Vagina (tissue), 2 donors: ENCODE measurements at regions not wholly inside any gene's neighbourhood (a gene's known extent, or its start where the extent isn't known, plus 50 kb on each side); places are given as distances from the start of the nearest gene placed in this dataset.

Source experiments
- DNase-seq, 2 donors: peaks; one replicate each; pipeline ENCODE4 v3.0.0-alpha.2; 2017; ENCODE audit errors: extremely low spot score in 2 of 2
- H3K27ac ChIP-seq: fragments of 200-600 bp; sonication (generic); one replicate; pipeline ENCODE4 v1.5.1; 2019
- H3K27me3 ChIP-seq: fragments of 200-600 bp; sonication (generic); one replicate; pipeline ENCODE4 v1.5.1; 2019
- H3K36me3 ChIP-seq, 2 donors: fragments of 200-600 bp; sonication (generic); one replicate each; pipeline ENCODE4 v1.5.1; 2017 to 2019
- H3K4me1 ChIP-seq: fragments of 200-600 bp; sonication (generic); one replicate; pipeline ENCODE4 v1.5.1; 2019
- H3K4me3 ChIP-seq, 2 donors: fragments of 200-600 bp; sonication (generic); 1 replicate in 1 of 2; 2 replicates in 1 of 2; pipeline ENCODE4 v1.5.1; 2016 to 2019
- H3K9me3 ChIP-seq: fragments of 200-600 bp; sonication (generic); one replicate; pipeline ENCODE4 v1.5.1; 2019
- CTCF ChIP-seq, 3 experiments: fragments of 450-650 bp in 2 of 3; fragments of 200-600 bp in 1 of 3; sonication (generic) in 1 of 3; IDR thresholded peaks; one replicate each; pipeline ENCODE4 v1.5.1; 2017 to 2019; ENCODE audit warnings: antibody characterized with exemption in 3 of 3, mild to moderate bottlenecking in 2 of 3, moderate library complexity in 2 of 3
- POLR2A ChIP-seq, 2 donors: fragments of 450-650 bp; IDR thresholded peaks; one replicate each; pipeline ENCODE4 v1.6.1; 2017; ENCODE audit warnings: antibody characterized with exemption in 2 of 2, mild to moderate bottlenecking in 2 of 2, moderate library complexity in 2 of 2
- POLR2AphosphoS5 ChIP-seq, 2 donors: sonication (generic); formaldehyde crosslinking; IDR thresholded peaks; one replicate each; pipeline ENCODE4 v1.9.0; 2017; ENCODE audit warnings: antibody characterized with exemption in 2 of 2, mild to moderate bottlenecking in 2 of 2, low read depth in 1 of 2; ENCODE audit not compliant: insufficient read depth in 1 of 2
- intact Hi-C: fragments of 100-400 bp; cut with DNase I; formaldehyde crosslinking; loops from one replicate; pipeline ENCODE4 v1.15.1; 2023

- TF ChIP-seq POLR2AphosphoS5 (IDR thresholded peaks at IDR 0.05; ENCODE audit: insufficient read depth in 1 of 2, low read depth in 1 of 2) (no peak), POLR2A (IDR thresholded peaks at IDR 0.05) (no peak), CTCF (IDR thresholded peaks at IDR 0.05) (no peak)
- no peaks in the 10 kb centered on the region for H3K9me3 ChIP-seq
- no peaks in the 10 kb centered on the region for H3K27me3 ChIP-seq
- H3K36me3 ChIP-seq, result no peaks in the 10 kb centered on the region
- no peak overlapping the region for H3K4me3 ChIP-seq
- no peaks in the 10 kb centered on the region for H3K4me1 ChIP-seq
- DNase-seq, result no peak
- no peak overlapping the region for H3K27ac ChIP-seq
- intact Hi-C loops, result no loop called here
Observed at GRCh38 chr12:61916831-61917230, 343.4 kb upstream of the USP15 start.

- Histone ChIP-seq H3K9me3 (no peaks in the 10 kb centered on the region), H3K36me3 (no peaks in the 10 kb centered on the region), H3K4me1 (no peaks in the 10 kb centered on the region), H3K27ac (no peak overlapping the region), H3K4me3 (no peak overlapping the region), H3K27me3 (no peaks in the 10 kb centered on the region)
- TF ChIP-seq CTCF (IDR thresholded peaks at IDR 0.05) (no peak), POLR2AphosphoS5 (IDR thresholded peaks at IDR 0.05; ENCODE audit: insufficient read depth in 1 of 2, low read depth in 1 of 2) (no peak), POLR2A (IDR thresholded peaks at IDR 0.05) (no peak)
- intact Hi-C loops, result no loop called here
- DNase-seq, result no peak
Observed at GRCh38 chr12:61919686-61920085, 340.5 kb upstream of the USP15 start.

GRCh38 chr12:61920230-61920629, 340.0 kb upstream of the USP15 start:
- Histone ChIP-seq H3K4me1 (no peaks in the 10 kb centered on the region), H3K4me3 (no peak overlapping the region), H3K9me3 (no peaks in the 10 kb centered on the region), H3K27me3 (no peaks in the 10 kb centered on the region), H3K36me3 (no peaks in the 10 kb centered on the region), H3K27ac (no peak overlapping the region)
- intact Hi-C loops, result no loop called here
- TF ChIP-seq POLR2A (IDR thresholded peaks at IDR 0.05) (no peak), POLR2AphosphoS5 (IDR thresholded peaks at IDR 0.05; ENCODE audit: insufficient read depth in 1 of 2, low read depth in 1 of 2) (no peak), CTCF (IDR thresholded peaks at IDR 0.05) (no peak)
- no peak for DNase-seq

- Histone ChIP-seq H3K27ac (no peak overlapping the region), H3K4me1 (no peaks in the 10 kb centered on the region), H3K9me3 (no peaks in the 10 kb centered on the region), H3K36me3 (no peaks in the 10 kb centered on the region), H3K4me3 (no peak overlapping the region), H3K27me3 (no peaks in the 10 kb centered on the region)
- no peak for DNase-seq
- intact Hi-C loops, result no loop called here
- TF ChIP-seq POLR2AphosphoS5 (IDR thresholded peaks at IDR 0.05; ENCODE audit: insufficient read depth in 1 of 2, low read depth in 1 of 2), result no peak
- no peak for TF ChIP-seq POLR2A (IDR thresholded peaks at IDR 0.05)
- TF ChIP-seq CTCF (IDR thresholded peaks at IDR 0.05), result no peak
Observed at GRCh38 chr12:61923152-61923551, 337.1 kb upstream of the USP15 start.

GRCh38 chr12:61934564-61934963, 325.6 kb upstream of the USP15 start:
- TF ChIP-seq POLR2AphosphoS5 (IDR thresholded peaks at IDR 0.05; ENCODE audit: insufficient read depth in 1 of 2, low read depth in 1 of 2), result no peak
- no peak for TF ChIP-seq CTCF (IDR thresholded peaks at IDR 0.05)
- TF ChIP-seq POLR2A (IDR thresholded peaks at IDR 0.05), result no peak
- H3K4me3 ChIP-seq, result no peak overlapping the region
- no peaks in the 10 kb centered on the region for H3K36me3 ChIP-seq
- intact Hi-C loops, result no loop called here
- no peaks in the 10 kb centered on the region for H3K4me1 ChIP-seq
- no peaks in the 10 kb centered on the region for H3K9me3 ChIP-seq
- DNase-seq, result no peak
- H3K27me3 ChIP-seq, result no peaks in the 10 kb centered on the region
- no peak overlapping the region for H3K27ac ChIP-seq
